Astrocyte (in vitro differentiated cells and primary cell): ENCODE measurements at regions not wholly inside any gene's neighbourhood (a gene's known extent, or its start where the extent isn't known, plus 50 kb on each side); places are given as distances from the start of the nearest gene placed in this dataset.

Experiments
- DNase-seq: peaks from one replicate; pipeline ENCODE4 v3.0.0-alpha.2; 2010; ENCODE audit warnings: low read depth
- FAIRE-seq: peaks from 2 replicates; lab custom pipeline; 2011; peaks lifted over from hg19 to GRCh38; lab: Jason Lieb, UNC
- H2AFZ ChIP-seq: 2 replicates; pipeline ENCODE4 v1.6.0; 2012; ENCODE audit warnings: low read depth, low read length, inconsistent platforms
- H3K27ac ChIP-seq: 2 replicates; pipeline ENCODE4 v1.5.1; 2011; ENCODE audit warnings: low read depth, low read length, inconsistent platforms
- H3K27me3 ChIP-seq: 2 replicates; pipeline ENCODE4 v1.6.0; 2011; ENCODE audit warnings: low read length, inconsistent platforms; ENCODE audit not compliant: insufficient read depth
- H3K36me3 ChIP-seq: 2 replicates; pipeline ENCODE4 v1.5.1; 2011; ENCODE audit warnings: low read length, inconsistent platforms; ENCODE audit not compliant: insufficient read depth
- H3K4me1 ChIP-seq: 2 replicates; pipeline ENCODE4 v1.5.1; 2011; ENCODE audit warnings: low read length, inconsistent platforms; ENCODE audit not compliant: insufficient read depth
- H3K4me2 ChIP-seq: 2 replicates; pipeline ENCODE4 v1.6.0; 2012; ENCODE audit warnings: low read length, inconsistent platforms
- H3K4me3 ChIP-seq: 2 replicates; pipeline ENCODE4 v1.5.1; 2011; ENCODE audit warnings: low read depth, mild to moderate bottlenecking, low read length, inconsistent platforms; ENCODE audit not compliant: insufficient read depth
- H3K79me2 ChIP-seq: 2 replicates; pipeline ENCODE4 v1.6.0; 2012; ENCODE audit warnings: mild to moderate bottlenecking, low read length, inconsistent platforms; ENCODE audit not compliant: insufficient read depth
- H3K9ac ChIP-seq: 2 replicates; pipeline ENCODE4 v1.6.0; 2012; ENCODE audit warnings: mild to moderate bottlenecking, low read length, inconsistent platforms
- H3K9me3 ChIP-seq: 2 replicates; pipeline ENCODE4 v1.5.1; 2012; ENCODE audit warnings: low read depth, mild to moderate bottlenecking, low read length, inconsistent platforms; ENCODE audit not compliant: insufficient read depth
- H4K20me1 ChIP-seq: 2 replicates; pipeline ENCODE4 v1.6.0; 2012; ENCODE audit warnings: low read length, inconsistent platforms; ENCODE audit not compliant: insufficient read depth
- H3K27ac Mint-ChIP-seq: one replicate; pipeline ENCODE4 v1.8.0; 2021; ENCODE audit warnings: mild to moderate bottlenecking, mixed read lengths; ENCODE audit not compliant: unreplicated experiment
- H3K27me3 Mint-ChIP-seq: one replicate; pipeline ENCODE4 v1.8.0; 2021; ENCODE audit warnings: low read depth, mixed read lengths; ENCODE audit not compliant: unreplicated experiment
- H3K36me3 Mint-ChIP-seq: one replicate; pipeline ENCODE4 v1.8.0; 2021; ENCODE audit warnings: low read depth, mixed read lengths; ENCODE audit not compliant: unreplicated experiment
- H3K4me1 Mint-ChIP-seq: one replicate; pipeline ENCODE4 v1.8.0; 2021; ENCODE audit warnings: low read depth, mixed read lengths; ENCODE audit not compliant: unreplicated experiment
- H3K4me3 Mint-ChIP-seq: one replicate; pipeline ENCODE4 v1.8.0; 2021; ENCODE audit warnings: mild to moderate bottlenecking, moderate library complexity, mixed read lengths; ENCODE audit not compliant: unreplicated experiment
- H3K9me3 Mint-ChIP-seq: one replicate; pipeline ENCODE4 v1.8.0; 2021; ENCODE audit warnings: mild to moderate bottlenecking, mixed read lengths; ENCODE audit not compliant: unreplicated experiment
- EZH2 ChIP-seq: IDR thresholded peaks from 2 replicates; pipeline ENCODE4 v1.6.1; 2012; ENCODE audit warnings: mild to moderate bottlenecking, low read length, inconsistent platforms; ENCODE audit not compliant: insufficient read depth
- TF ChIP-seq, protein P1 (sequence below): IDR thresholded peaks from 2 replicates; pipeline ENCODE4 v1.5.1; 2011; ENCODE audit warnings: low read depth, mild to moderate bottlenecking, inconsistent platforms, low read length, moderate library complexity; ENCODE audit not compliant: insufficient read depth

DNA sequence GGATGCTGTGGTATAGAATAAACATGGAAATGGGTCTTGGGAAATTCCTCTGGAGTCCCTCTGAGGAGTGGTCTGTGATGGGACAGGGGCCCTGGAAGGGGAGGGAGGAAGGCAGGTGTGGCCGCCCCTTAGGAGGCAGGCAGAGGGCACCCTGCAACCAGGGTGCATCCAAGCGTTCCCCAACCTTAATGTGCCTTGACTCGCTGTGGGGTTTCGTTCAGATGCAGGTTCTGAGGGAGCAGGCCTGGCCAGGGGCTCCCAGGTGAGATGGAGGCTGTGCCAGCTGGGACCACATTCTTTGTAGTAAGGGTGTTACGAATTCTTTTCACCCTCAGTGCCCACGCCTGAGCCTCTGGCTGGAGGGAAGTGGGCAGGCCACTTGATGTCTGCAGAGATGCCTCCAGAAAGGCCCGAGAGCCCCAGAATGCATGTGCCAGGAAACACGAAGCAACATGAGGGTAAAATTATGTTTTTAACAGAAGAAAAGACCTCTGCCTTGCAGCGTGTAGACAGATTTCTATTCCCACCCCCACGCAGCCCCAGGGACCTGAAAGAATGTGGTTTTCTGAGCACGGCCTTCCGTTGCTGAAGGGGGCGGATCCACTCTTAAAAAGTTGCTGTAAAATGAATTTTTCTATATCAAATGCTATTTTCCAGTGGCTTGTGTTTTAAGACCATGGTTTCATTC, 150.4 kb upstream of the IER5L start:
- Histone ChIP-seq H3K79me2 (no peaks in the 10 kb centered on the region), H3K4me3 (no peak overlapping the region), H4K20me1 (no peaks in the 10 kb centered on the region), H3K27ac (no peak overlapping the region), H3K9ac (no peak overlapping the region), H3K4me1 (peaks cover 6% of the 10 kb centered on the region), H3K4me2 (no peak overlapping the region), H3K27me3 (no peaks in the 10 kb centered on the region), H3K9me3 (peaks cover 10% of the 10 kb centered on the region), H3K36me3 (no peaks in the 10 kb centered on the region), H2AFZ (no peak overlapping the region)
- Mint-ChIP-seq H3K27ac (no peak overlapping the region), H3K36me3 (no peaks in the 10 kb centered on the region), H3K9me3 (peaks cover 5% of the 10 kb centered on the region), H3K27me3 (no peaks in the 10 kb centered on the region), H3K4me1 (peaks cover 15% of the 10 kb centered on the region), H3K4me3 (no peak overlapping the region)
- TF ChIP-seq, protein P1, sequence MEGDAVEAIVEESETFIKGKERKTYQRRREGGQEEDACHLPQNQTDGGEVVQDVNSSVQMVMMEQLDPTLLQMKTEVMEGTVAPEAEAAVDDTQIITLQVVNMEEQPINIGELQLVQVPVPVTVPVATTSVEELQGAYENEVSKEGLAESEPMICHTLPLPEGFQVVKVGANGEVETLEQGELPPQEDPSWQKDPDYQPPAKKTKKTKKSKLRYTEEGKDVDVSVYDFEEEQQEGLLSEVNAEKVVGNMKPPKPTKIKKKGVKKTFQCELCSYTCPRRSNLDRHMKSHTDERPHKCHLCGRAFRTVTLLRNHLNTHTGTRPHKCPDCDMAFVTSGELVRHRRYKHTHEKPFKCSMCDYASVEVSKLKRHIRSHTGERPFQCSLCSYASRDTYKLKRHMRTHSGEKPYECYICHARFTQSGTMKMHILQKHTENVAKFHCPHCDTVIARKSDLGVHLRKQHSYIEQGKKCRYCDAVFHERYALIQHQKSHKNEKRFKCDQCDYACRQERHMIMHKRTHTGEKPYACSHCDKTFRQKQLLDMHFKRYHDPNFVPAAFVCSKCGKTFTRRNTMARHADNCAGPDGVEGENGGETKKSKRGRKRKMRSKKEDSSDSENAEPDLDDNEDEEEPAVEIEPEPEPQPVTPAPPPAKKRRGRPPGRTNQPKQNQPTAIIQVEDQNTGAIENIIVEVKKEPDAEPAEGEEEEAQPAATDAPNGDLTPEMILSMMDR: no peak
- TF ChIP-seq EZH2: no peak
- DNase-seq: no peak
- no peak for FAIRE-seq

DNA sequence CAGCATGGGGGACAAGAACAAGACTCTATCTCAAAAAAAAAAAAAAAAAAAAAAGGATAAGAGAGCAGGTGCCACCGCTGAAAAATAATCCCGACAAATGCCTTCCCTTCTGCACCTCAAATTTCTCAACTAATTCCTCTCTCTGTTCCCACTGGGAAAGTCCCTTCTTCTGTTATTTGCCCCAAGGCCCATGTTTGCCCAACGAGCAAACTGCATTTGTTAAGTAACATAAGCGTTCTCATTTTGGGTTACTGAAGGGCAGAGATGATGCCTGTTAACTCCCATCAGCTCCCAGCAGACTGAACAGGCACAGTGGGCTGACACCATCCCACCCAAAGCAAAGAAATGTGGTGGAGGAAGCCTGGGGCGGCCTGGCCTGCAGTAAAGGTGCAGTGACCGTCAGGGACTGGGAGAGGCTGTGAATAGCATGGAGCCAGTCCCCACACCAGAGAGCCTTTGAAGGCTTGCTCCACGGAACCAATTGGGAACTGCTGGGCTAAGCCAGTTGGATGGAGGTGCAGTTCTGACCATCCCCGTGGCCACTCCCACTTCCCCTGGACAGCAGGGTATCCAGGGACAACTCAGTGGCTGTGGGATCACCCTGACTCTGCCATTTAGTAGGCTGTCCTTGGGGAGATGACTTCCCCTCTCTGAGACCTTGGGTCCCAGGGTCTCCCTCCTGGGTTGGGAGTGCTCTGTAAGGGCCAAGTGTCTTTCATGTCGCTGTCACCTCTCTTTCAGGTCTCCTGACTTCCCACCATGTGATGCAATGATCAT, 149.7 kb upstream of the IER5L start:
- H2AFZ ChIP-seq: no peak overlapping the region
- H3K9me3 Mint-ChIP-seq: peaks cover 5% of the 10 kb centered on the region
- H3K4me3 ChIP-seq: no peak overlapping the region
- H3K4me3 Mint-ChIP-seq: no peak overlapping the region
- H3K4me2 ChIP-seq: no peak overlapping the region
- H3K27me3 Mint-ChIP-seq: no peaks in the 10 kb centered on the region
- H3K4me1 Mint-ChIP-seq: peaks cover 17% of the 10 kb centered on the region
- DNase-seq (no peak), FAIRE-seq (no peak)
- no peaks in the 10 kb centered on the region for H4K20me1 ChIP-seq
- peaks cover 5% of the 10 kb centered on the region for H3K4me1 ChIP-seq
- H3K79me2 ChIP-seq: no peaks in the 10 kb centered on the region
- TF ChIP-seq, protein P1: no peak
- TF ChIP-seq EZH2: no peak
- peaks cover 10% of the 10 kb centered on the region for H3K9me3 ChIP-seq
- no peak overlapping the region for H3K9ac ChIP-seq
- no peaks in the 10 kb centered on the region for H3K36me3 Mint-ChIP-seq
- H3K36me3 ChIP-seq: no peaks in the 10 kb centered on the region
- no peak overlapping the region for H3K27ac ChIP-seq
- H3K27ac Mint-ChIP-seq: no peak overlapping the region
- no peaks in the 10 kb centered on the region for H3K27me3 ChIP-seq
